ENCODE measurements at regions not wholly inside any gene's neighbourhood (a gene's known extent, or its start where the extent isn't known, plus 50 kb on each side); places are given as distances from the start of the nearest gene placed in this dataset.

DNA sequence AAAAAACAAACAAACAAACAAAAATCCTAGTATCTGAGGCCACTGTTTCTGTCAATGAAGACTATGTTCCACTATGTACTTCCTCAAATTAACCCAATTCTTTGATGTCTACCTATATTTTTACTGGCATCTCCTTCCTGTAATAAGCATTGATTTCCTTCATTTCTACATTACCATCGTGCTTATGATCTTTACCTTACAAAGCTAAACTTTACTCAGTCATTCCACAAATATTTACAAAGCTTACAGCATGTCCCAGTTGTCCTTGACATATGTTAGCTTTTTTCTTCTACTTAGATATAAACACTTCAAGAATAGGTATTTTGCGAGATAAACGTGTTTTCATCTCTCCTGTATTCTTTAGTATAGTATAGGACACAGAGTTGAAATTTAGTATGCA lies 1090.9 kb downstream of the PCDH9 start:
- Histone ChIP-seq H4K20me1 (ENCODE audit: insufficient read depth, poor library complexity, severe bottlenecking) (no peaks in the 10 kb centered on the region), H3K9me3 (ENCODE audit: low read depth) (no peaks in the 10 kb centered on the region), H2AFZ (no peak overlapping the region), H3K27ac (no peak overlapping the region), H3K4me2 (peak overlapping the region; percentile 7), H3K36me3 (replicated peaks; ENCODE audit: insufficient read depth, low read depth) (no peaks in the 10 kb centered on the region), H3K79me2 (no peaks in the 10 kb centered on the region), H3K4me1 (ENCODE audit: insufficient read depth) (peaks cover 14% of the 10 kb centered on the region), H3K27me3 (no peaks in the 10 kb centered on the region), H3K4me3 (no peak overlapping the region), H3K9me2 (replicated peaks; ENCODE audit: insufficient read depth) (no peaks in the 10 kb centered on the region)
- no peak for DNase-seq (ENCODE audit: low spot score)
- WGBS (ENCODE audit: low lambda C conversion rate, missing lambda C conversion rate): 37% methylated on average over 3 of the region's 3 CpGs
- no peak for TF ChIP-seq EZH2phosphoT487 (IDR thresholded peaks at IDR 0.05; ENCODE audit: low read depth, severe bottlenecking, unreplicated experiment)
- no peak for TF ChIP-seq EZH2 (IDR thresholded peaks at IDR 0.05; ENCODE audit: borderline replicate concordance)
- TF ChIP-seq, protein P1, sequence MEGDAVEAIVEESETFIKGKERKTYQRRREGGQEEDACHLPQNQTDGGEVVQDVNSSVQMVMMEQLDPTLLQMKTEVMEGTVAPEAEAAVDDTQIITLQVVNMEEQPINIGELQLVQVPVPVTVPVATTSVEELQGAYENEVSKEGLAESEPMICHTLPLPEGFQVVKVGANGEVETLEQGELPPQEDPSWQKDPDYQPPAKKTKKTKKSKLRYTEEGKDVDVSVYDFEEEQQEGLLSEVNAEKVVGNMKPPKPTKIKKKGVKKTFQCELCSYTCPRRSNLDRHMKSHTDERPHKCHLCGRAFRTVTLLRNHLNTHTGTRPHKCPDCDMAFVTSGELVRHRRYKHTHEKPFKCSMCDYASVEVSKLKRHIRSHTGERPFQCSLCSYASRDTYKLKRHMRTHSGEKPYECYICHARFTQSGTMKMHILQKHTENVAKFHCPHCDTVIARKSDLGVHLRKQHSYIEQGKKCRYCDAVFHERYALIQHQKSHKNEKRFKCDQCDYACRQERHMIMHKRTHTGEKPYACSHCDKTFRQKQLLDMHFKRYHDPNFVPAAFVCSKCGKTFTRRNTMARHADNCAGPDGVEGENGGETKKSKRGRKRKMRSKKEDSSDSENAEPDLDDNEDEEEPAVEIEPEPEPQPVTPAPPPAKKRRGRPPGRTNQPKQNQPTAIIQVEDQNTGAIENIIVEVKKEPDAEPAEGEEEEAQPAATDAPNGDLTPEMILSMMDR (IDR thresholded peaks at IDR 0.05; ENCODE audit: poor library complexity): no peak

DNA sequence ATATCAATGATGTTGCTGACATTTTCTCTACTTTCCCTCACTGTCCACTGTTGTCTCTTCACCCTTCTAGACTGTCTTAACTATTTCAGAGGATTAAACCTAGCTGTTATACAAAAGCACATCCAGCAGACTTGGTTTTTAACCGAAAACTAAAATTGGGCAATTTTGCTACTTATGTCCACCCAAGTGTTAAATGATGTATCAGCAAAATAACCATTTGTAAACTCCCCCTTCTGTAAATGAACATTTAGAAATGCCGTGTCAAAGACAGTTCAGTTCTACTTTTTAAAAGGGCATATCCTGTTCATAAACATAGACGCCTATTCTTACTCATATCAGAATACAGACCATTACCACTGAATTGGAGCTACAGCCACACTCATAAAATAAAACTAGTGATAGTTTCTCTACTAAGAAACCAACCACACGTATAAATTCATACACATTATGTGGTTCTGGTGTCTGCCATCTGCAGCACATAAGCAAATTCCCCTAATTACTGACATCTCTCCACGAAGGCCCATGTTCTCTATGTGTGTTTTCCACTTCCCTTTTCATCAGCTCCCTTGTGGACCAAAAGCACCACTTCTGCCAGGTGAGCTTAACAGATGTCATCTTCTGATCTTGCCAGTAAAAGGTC lies 1091.8 kb downstream of the PCDH9 start:
- no peaks in the 10 kb centered on the region for H4K20me1 ChIP-seq (ENCODE audit: insufficient read depth, poor library complexity, severe bottlenecking)
- H3K9me2 ChIP-seq (replicated peaks; ENCODE audit: insufficient read depth): no peaks in the 10 kb centered on the region
- no peaks in the 10 kb centered on the region for H3K36me3 ChIP-seq (replicated peaks; ENCODE audit: insufficient read depth, low read depth)
- TF ChIP-seq EZH2phosphoT487 (IDR thresholded peaks at IDR 0.05; ENCODE audit: low read depth, severe bottlenecking, unreplicated experiment): no peak
- TF ChIP-seq EZH2 (IDR thresholded peaks at IDR 0.05; ENCODE audit: borderline replicate concordance): no peak
- TF ChIP-seq, protein P1 (IDR thresholded peaks at IDR 0.05; ENCODE audit: poor library complexity): no peak
- H3K4me2 ChIP-seq: no peak overlapping the region
- H3K27ac ChIP-seq: no peak overlapping the region
- H3K4me1 ChIP-seq (ENCODE audit: insufficient read depth): peaks cover 14% of the 10 kb centered on the region
- DNase-seq (ENCODE audit: low spot score): no peak
- no peak overlapping the region for H2AFZ ChIP-seq
- WGBS (ENCODE audit: low lambda C conversion rate, missing lambda C conversion rate): 77% methylated on average over 5 of the region's 5 CpGs
- no peak overlapping the region for H3K4me3 ChIP-seq
- H3K27me3 ChIP-seq: no peaks in the 10 kb centered on the region
- no peaks in the 10 kb centered on the region for H3K79me2 ChIP-seq
- no peaks in the 10 kb centered on the region for H3K9me3 ChIP-seq (ENCODE audit: low read depth)

DNA sequence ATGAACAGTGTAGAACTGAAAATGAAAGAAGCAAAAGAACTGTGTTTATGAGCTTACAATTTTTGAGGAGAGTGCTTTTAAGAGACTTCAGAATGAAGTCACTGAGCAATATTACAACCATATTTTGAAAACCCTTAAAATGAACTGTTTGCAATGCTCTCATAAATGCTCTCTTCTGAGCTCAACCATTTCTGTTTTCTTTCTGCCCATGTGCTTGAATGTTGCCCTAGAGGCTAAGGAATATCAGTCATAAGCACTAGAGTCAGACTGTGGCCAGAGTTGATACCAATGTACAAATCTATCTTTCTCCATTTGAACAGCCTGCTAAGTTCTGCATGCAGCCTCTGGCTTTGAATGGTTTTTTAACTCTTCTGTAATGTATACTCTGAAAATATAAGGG lies 1092.8 kb downstream of the PCDH9 start:
- no peaks in the 10 kb centered on the region for H4K20me1 ChIP-seq (ENCODE audit: insufficient read depth, poor library complexity, severe bottlenecking)
- H3K4me2 ChIP-seq: no peak overlapping the region
- H3K4me3 ChIP-seq: no peak overlapping the region
- no peak for DNase-seq (ENCODE audit: low spot score)
- no peaks in the 10 kb centered on the region for H3K36me3 ChIP-seq (replicated peaks; ENCODE audit: insufficient read depth, low read depth)
- no peak overlapping the region for H3K27ac ChIP-seq
- no peaks in the 10 kb centered on the region for H3K9me2 ChIP-seq (replicated peaks; ENCODE audit: insufficient read depth)
- H3K79me2 ChIP-seq: no peaks in the 10 kb centered on the region
- no peak overlapping the region for H2AFZ ChIP-seq
- no peak for TF ChIP-seq EZH2phosphoT487 (IDR thresholded peaks at IDR 0.05; ENCODE audit: low read depth, severe bottlenecking, unreplicated experiment)
- no peak for TF ChIP-seq EZH2 (IDR thresholded peaks at IDR 0.05; ENCODE audit: borderline replicate concordance)
- TF ChIP-seq, protein P1 (IDR thresholded peaks at IDR 0.05; ENCODE audit: poor library complexity): no peak
- peaks cover 14% of the 10 kb centered on the region for H3K4me1 ChIP-seq (ENCODE audit: insufficient read depth)
- H3K27me3 ChIP-seq: no peaks in the 10 kb centered on the region
- H3K9me3 ChIP-seq (ENCODE audit: low read depth): no peaks in the 10 kb centered on the region

Data from hepatocyte (in vitro differentiated cells).